OCI-LY3 (cell line): ENCODE measurements at regions not wholly inside any gene's neighbourhood (a gene's known extent, or its start where the extent isn't known, plus 50 kb on each side); places are given as distances from the start of the nearest gene placed in this dataset.

Source experiments
- EZH2phosphoT487 ChIP-seq: fragments of 200-600 bp; shearing (Covaris generic); IDR thresholded peaks from 2 replicates; pipeline ENCODE4 v1.6.1; 2018; ENCODE audit warnings: antibody characterized with exemption, mixed run types, low read depth
- TF ChIP-seq, protein P1 (sequence below): fragments of 200-600, 300-600 bp; sonication (generic); IDR thresholded peaks from 2 replicates; pipeline ENCODE4 v1.5.1; 2014; ENCODE audit warnings: antibody characterized with exemption, low read length, low read depth

DNA sequence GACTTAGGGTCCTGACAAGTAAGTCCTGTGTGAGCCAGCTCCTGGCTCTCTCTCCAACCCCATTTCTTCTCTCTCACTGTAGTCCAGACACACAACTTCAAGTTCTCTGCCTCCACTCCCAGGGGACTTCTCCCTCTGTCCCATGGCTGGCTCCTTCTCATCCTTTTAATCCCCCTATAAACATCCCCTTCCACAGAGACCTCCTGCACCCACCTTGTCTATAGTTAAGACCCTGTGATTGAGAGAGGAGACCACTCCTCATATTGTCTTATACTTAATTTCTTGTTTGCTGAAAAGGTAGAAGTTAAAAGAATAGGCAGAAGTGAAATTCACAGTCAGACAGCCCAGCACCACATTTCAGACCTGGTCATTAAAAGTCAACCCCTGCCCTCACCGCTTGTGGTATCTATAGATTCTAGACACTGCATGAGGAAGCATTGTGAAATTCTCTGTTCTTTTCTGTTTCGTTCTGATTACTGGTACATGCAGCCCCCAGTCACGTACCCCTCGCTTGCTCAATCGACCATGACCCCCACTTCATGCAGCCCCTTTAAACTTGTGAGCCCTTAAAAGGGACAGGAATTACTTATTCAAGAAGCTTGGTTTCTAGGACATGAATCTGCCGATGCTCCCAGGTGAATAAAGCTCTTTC lies 125.6 kb upstream of the FRMD4A start:
- TF ChIP-seq, protein P1, sequence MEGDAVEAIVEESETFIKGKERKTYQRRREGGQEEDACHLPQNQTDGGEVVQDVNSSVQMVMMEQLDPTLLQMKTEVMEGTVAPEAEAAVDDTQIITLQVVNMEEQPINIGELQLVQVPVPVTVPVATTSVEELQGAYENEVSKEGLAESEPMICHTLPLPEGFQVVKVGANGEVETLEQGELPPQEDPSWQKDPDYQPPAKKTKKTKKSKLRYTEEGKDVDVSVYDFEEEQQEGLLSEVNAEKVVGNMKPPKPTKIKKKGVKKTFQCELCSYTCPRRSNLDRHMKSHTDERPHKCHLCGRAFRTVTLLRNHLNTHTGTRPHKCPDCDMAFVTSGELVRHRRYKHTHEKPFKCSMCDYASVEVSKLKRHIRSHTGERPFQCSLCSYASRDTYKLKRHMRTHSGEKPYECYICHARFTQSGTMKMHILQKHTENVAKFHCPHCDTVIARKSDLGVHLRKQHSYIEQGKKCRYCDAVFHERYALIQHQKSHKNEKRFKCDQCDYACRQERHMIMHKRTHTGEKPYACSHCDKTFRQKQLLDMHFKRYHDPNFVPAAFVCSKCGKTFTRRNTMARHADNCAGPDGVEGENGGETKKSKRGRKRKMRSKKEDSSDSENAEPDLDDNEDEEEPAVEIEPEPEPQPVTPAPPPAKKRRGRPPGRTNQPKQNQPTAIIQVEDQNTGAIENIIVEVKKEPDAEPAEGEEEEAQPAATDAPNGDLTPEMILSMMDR = no peak
- no peak for TF ChIP-seq EZH2phosphoT487
